PC-9 (cell line): ENCODE measurements at regions not wholly inside any gene's neighbourhood (a gene's known extent, or its start where the extent isn't known, plus 50 kb on each side); places are given as distances from the start of the nearest gene placed in this dataset.

ENCODE experiments used
- BruUV-seq: library from RNA; stranded (reverse); fragments of 400-500 nt; replicated peaks from 2 replicates; lab custom pipeline; 2021; lab: Mats Ljungman, UMichigan
- CTCF ChIA-PET: fragments of 300-600 bp; sonication (Branson Sonifier 250); formaldehyde crosslinking; loops from one replicate; lab custom pipeline; 2022; ENCODE audit warnings: antibody characterized with exemption; lab: Charles Lee
- POLR2A ChIA-PET: fragments of 300-600 bp; sonication (Branson Sonifier 250); formaldehyde crosslinking; loops from one replicate; lab custom pipeline; 2022; ENCODE audit warnings: antibody characterized with exemption; ENCODE audit not compliant: unreplicated experiment; lab: Charles Lee
- DNase-seq, 2 experiments: peaks; one replicate each; pipeline versions ENCODE4 v3.0.0 to v3.0.0-alpha.2; 2015 to 2022; ENCODE audit warnings: mixed read lengths in 1 of 2
- H2AFZ ChIP-seq: fragments of 200-600 bp; sonication (generic); 2 replicates; pipeline ENCODE4 v1.8.1; 2017; ENCODE audit warnings: antibody characterized with exemption
- H3F3A ChIP-seq: fragments of 200-600 bp; sonication (generic); 2 replicates; pipeline ENCODE4 v1.8.1; 2017; ENCODE audit warnings: antibody characterized with exemption, mild to moderate bottlenecking, low read depth; ENCODE audit not compliant: insufficient read depth
- H3K27ac ChIP-seq: fragments of 200-600 bp; sonication (generic); 2 replicates; pipeline ENCODE4 v1.6.1; 2016; ENCODE audit warnings: mixed run types
- H3K27me3 ChIP-seq: fragments of 200-600 bp; sonication (generic); 2 replicates; pipeline ENCODE4 v1.6.1; 2016; ENCODE audit warnings: low read depth, mixed run types; ENCODE audit not compliant: insufficient read depth
- H3K36me3 ChIP-seq: fragments of 200-600 bp; sonication (generic); 2 replicates; pipeline ENCODE4 v1.6.1; 2016; ENCODE audit warnings: low read depth, mixed run types
- H3K4me1 ChIP-seq: fragments of 200-600 bp; sonication (generic); replicated peaks from 2 replicates; pipeline ENCODE4 v1.6.1; 2016; ENCODE audit warnings: mixed run types; ENCODE audit not compliant: insufficient read depth
- H3K4me2 ChIP-seq: fragments of 200-600 bp; sonication (generic); 2 replicates; pipeline ENCODE4 v1.6.1; 2017; ENCODE audit warnings: mixed run types
- H3K4me3 ChIP-seq: fragments of 200-600 bp; sonication (generic); 2 replicates; pipeline ENCODE4 v1.6.1; 2016; ENCODE audit warnings: mixed run types
- H3K79me2 ChIP-seq: fragments of 200-600 bp; sonication (generic); 2 replicates; pipeline ENCODE4 v1.6.1; 2017; ENCODE audit warnings: low read depth, mixed run types
- H3K9me2 ChIP-seq: fragments of 200-600 bp; sonication (generic); 2 replicates; pipeline ENCODE4 v1.8.1; 2017; ENCODE audit warnings: mild to moderate bottlenecking; ENCODE audit not compliant: insufficient read depth
- H3K9me3 ChIP-seq: fragments of 200-600 bp; sonication (generic); 2 replicates; pipeline ENCODE4 v1.8.1; 2016; ENCODE audit warnings: low read depth; ENCODE audit not compliant: insufficient read depth
- H4K20me1 ChIP-seq: fragments of 200-600 bp; sonication (generic); 2 replicates; pipeline ENCODE4 v1.8.1; 2017; ENCODE audit not compliant: insufficient read depth
- EZH2 ChIP-seq: fragments of 200-600 bp; sonication (generic); IDR thresholded peaks from 2 replicates; pipeline ENCODE4 v1.8.0; 2017; ENCODE audit warnings: antibody characterized with exemption, low read depth
- intact Hi-C: fragments of 100-400 bp; cut with micrococcal nuclease; formaldehyde crosslinking; loops from one replicate; pipeline ENCODE4 v1.10.0; 2022; ENCODE audit not compliant: unreplicated experiment
- TF ChIP-seq, protein P1 (sequence below): fragments of 200-600 bp; sonication (generic); conservative IDR thresholded peaks from 2 replicates; pipeline ENCODE4 v1.6.1; 2017; ENCODE audit warnings: mixed run types, antibody characterized with exemption, mild to moderate bottlenecking, moderate library complexity

DNA sequence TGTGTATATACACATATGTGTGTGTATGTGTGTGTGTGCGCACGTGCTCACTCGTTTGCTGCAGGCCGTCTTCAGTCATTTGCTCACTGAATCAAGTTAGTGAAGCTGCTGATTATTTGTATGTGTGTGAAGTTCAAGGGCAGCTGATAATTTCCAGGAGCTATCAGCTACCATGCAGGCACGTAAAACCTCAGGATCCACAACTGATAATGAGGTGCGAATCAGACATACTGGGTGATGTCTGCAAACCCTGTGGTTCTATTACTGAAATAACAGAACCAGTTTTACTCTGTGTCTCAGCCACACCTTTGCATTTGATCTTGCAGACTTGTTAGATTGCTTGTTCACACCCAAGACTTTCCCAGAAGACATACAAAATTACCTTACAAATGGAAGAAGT, 257.6 kb downstream of the TAF11L14 start:
- H2AFZ ChIP-seq, result no peak overlapping the region
- H3K79me2 ChIP-seq, result no peaks in the 10 kb centered on the region
- H3K4me2 ChIP-seq, result no peak overlapping the region
- intact Hi-C loops, result no loop called here
- H3K4me1 ChIP-seq, result no peaks in the 10 kb centered on the region
- TF ChIP-seq EZH2, result no peak
- TF ChIP-seq, protein P1, sequence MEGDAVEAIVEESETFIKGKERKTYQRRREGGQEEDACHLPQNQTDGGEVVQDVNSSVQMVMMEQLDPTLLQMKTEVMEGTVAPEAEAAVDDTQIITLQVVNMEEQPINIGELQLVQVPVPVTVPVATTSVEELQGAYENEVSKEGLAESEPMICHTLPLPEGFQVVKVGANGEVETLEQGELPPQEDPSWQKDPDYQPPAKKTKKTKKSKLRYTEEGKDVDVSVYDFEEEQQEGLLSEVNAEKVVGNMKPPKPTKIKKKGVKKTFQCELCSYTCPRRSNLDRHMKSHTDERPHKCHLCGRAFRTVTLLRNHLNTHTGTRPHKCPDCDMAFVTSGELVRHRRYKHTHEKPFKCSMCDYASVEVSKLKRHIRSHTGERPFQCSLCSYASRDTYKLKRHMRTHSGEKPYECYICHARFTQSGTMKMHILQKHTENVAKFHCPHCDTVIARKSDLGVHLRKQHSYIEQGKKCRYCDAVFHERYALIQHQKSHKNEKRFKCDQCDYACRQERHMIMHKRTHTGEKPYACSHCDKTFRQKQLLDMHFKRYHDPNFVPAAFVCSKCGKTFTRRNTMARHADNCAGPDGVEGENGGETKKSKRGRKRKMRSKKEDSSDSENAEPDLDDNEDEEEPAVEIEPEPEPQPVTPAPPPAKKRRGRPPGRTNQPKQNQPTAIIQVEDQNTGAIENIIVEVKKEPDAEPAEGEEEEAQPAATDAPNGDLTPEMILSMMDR, result no peak
- H3K4me3 ChIP-seq, result no peak overlapping the region
- H4K20me1 ChIP-seq, result no peaks in the 10 kb centered on the region
- no peaks in the 10 kb centered on the region for H3K27me3 ChIP-seq
- ChIA-PET CTCF (no interaction called here), POLR2A (no interaction called here)
- H3K36me3 ChIP-seq, result no peaks in the 10 kb centered on the region
- peaks cover 5% of the 10 kb centered on the region; the same call in 1 of the 2 replicates for H3K9me2 ChIP-seq
- 0 out of 2 replicates have a peak, but pooled peaks cover 4% of the 10 kb centered on the region for H3K9me3 ChIP-seq
- no peak overlapping the region for H3K27ac ChIP-seq
- no TSS peak for BruUV-seq
- H3F3A ChIP-seq, result peaks cover 3% of the 10 kb centered on the region; the same call in 1 of the 2 replicates
- no peak for DNase-seq

DNA sequence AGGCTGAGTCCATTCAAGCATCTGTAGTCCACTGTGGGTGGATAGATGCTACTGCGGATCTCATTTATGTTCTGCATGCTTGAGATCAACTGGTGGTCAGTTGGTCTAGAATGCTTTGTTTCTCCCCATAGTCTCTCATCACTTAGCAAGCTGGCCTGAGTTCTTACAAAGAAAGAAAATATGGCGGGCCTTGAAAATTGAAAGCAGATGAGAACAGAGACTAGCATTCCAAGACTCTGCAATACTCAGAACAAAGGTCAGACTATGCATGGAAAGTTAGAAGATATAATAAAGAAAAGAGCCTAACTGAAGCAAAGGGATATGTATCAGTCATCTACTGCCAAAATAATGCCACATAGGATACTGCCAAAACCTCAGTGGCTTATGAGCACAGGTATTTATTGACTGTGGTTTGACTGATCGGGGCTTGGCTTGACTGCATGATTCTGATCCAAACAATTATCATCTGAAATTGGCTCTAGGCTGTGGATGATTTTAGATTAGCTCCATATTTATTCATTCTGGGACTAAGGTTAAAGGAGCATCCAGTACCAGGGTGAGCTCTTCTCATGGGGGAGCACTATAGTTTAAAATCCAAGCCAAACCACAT, 258.9 kb downstream of the TAF11L14 start:
- Histone ChIP-seq H3K4me2 (no peak overlapping the region), H3F3A (peaks cover 3% of the 10 kb centered on the region; the same call in 1 of the 2 replicates), H4K20me1 (no peaks in the 10 kb centered on the region), H3K27me3 (no peaks in the 10 kb centered on the region), H2AFZ (no peak overlapping the region), H3K36me3 (no peaks in the 10 kb centered on the region), H3K4me3 (no peak overlapping the region), H3K9me3 (no peaks in the 10 kb centered on the region), H3K79me2 (no peaks in the 10 kb centered on the region), H3K4me1 (no peaks in the 10 kb centered on the region), H3K27ac (no peak overlapping the region), H3K9me2 (peaks cover 2% of the 10 kb centered on the region; the same call in 1 of the 2 replicates)
- BruUV-seq, result no TSS peak
- ChIA-PET CTCF (no interaction called here), POLR2A (interaction anchor here (0.6 kb wide), 1 partner anchor 220 kb away, joined by 6 read pairs; no protein-coding TSS in a partner anchor)
- intact Hi-C loops, result no loop called here
- no peak for DNase-seq
- TF ChIP-seq, protein P1, result no peak

DNA sequence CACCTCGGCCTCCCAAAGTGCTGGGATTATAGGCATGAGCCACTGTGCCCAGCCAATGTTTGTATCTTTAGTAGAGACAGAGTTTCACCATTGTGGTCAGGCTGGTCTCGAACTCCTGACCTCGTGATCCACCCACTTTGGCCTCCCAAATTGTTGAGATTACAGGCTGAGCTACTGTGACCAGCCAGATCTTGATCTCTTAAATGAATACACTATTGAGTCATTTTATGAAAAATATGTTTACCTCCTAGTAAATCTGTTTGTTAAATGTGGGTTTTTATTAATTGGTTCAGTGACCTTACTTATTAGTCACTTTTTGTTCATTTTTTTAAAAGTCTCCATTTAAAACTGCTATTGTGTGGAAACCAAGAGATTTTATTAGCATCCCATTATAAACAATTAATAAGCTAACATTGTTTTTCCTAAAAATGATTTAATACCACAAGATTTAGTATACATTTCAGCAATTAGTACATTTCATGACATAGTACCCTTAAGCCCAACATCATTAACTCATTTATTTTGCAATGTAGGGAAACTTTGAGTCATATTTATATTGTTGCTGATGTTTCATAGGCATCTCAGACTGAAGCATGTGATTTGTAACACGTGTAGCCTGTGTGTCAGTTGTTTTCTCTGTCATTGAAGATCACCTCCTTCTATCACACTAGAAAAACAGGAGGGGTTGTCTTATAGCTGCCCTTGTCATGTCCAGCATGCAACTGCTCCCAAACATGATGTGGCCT, 261.2 kb downstream of the TAF11L14 start:
- POLR2A ChIA-PET, result no interaction called here

More for the DNA sequence above, 261.2 kb downstream of the TAF11L14 start:
- Histone ChIP-seq H2AFZ (no peak overlapping the region), H3K27me3 (no peaks in the 10 kb centered on the region), H3K9me3 (no peaks in the 10 kb centered on the region), H3K4me1 (no peaks in the 10 kb centered on the region), H3K4me2 (no peak overlapping the region), H3K27ac (no peak overlapping the region), H3K9me2 (no peaks in the 10 kb centered on the region), H4K20me1 (no peaks in the 10 kb centered on the region), H3K36me3 (no peaks in the 10 kb centered on the region), H3F3A (peaks cover 3% of the 10 kb centered on the region; the same call in 1 of the 2 replicates), H3K4me3 (no peak overlapping the region), H3K79me2 (no peaks in the 10 kb centered on the region)
- no peak for DNase-seq
- CTCF ChIA-PET, result no interaction called here
- intact Hi-C loops, result no loop called here
- BruUV-seq, result no TSS peak
- TF ChIP-seq, protein P1, result no peak
- no peak for TF ChIP-seq EZH2
